Prostate gland (tissue), 1 donor: ENCODE measurements at regions not wholly inside any gene's neighbourhood (a gene's known extent, or its start where the extent isn't known, plus 50 kb on each side); places are given as distances from the start of the nearest gene placed in this dataset.

ENCODE experiments used
- POLR2A ChIP-seq: fragments of 450-650 bp; IDR thresholded peaks from one replicate; pipeline ENCODE4 v1.6.1; 2016; ENCODE audit warnings: antibody characterized with exemption, mild to moderate bottlenecking
- POLR2AphosphoS5 ChIP-seq: sonication (generic); formaldehyde crosslinking; IDR thresholded peaks from one replicate; pipeline ENCODE4 v1.6.1; 2017; ENCODE audit warnings: antibody characterized with exemption

DNA sequence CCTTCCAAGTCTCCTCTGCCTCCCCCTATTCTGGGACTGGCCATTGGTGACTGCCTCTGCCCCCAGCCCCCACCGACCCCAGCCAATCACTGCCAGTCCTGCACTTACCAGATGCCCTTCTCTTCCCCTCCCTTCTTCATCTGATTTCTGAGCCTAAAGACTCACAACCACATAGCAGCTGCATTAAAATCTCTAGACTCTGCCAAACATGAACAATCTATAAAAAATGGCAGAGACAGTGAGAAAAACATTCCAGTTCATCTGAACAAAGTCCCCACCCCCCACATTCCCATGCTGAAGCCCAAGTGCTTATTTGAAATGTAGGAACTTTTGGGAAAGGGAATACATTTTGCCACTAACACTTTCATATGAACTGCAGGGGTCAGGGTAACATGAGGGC, 60.8 kb downstream of the KCTD12 start:
- no peak for TF ChIP-seq POLR2AphosphoS5
- TF ChIP-seq POLR2A = no peak
